ENCODE measurements at regions not wholly inside any gene's neighbourhood (a gene's known extent, or its start where the extent isn't known, plus 50 kb on each side); places are given as distances from the start of the nearest gene placed in this dataset.

DNA sequence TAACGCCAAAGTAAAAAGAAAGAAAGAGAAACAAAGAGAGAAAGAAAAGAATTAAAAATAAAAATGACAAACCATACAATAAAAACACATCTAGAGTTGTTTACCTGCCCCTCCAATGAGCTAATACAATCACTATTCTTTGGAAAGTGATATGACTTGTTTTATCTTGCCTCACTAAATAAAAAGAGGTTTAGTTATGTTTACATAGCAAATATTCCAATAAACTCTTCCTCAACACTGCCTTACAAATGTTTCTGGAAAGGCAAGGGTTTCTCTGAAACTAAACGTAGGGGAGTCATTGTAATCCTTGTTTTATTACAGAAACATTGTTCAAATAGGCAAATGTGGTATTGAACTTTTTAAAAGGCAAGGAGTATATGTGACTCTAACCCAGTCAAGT is 396.2 kb downstream of the EPM2A start:
- TF ChIP-seq CTCF (IDR thresholded peaks at IDR 0.05; ENCODE audit: low read depth, low read length, missing input control), result no peak
- TF ChIP-seq TAF1 (conservative IDR thresholded peaks at IDR 0.05), result no peak
- no peak for TF ChIP-seq HNF4A (conservative IDR thresholded peaks at IDR 0.05)
- no peak for TF ChIP-seq YY1 (IDR thresholded peaks at IDR 0.05)
- TF ChIP-seq, protein P1, sequence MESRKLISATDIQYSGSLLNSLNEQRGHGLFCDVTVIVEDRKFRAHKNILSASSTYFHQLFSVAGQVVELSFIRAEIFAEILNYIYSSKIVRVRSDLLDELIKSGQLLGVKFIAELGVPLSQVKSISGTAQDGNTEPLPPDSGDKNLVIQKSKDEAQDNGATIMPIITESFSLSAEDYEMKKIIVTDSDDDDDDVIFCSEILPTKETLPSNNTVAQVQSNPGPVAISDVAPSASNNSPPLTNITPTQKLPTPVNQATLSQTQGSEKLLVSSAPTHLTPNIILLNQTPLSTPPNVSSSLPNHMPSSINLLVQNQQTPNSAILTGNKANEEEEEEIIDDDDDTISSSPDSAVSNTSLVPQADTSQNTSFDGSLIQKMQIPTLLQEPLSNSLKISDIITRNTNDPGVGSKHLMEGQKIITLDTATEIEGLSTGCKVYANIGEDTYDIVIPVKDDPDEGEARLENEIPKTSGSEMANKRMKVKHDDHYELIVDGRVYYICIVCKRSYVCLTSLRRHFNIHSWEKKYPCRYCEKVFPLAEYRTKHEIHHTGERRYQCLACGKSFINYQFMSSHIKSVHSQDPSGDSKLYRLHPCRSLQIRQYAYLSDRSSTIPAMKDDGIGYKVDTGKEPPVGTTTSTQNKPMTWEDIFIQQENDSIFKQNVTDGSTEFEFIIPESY (IDR thresholded peaks at IDR 0.05), result no peak
- no peak for TF ChIP-seq EGR1 (IDR thresholded peaks at IDR 0.05; ENCODE audit: low read depth in 2 of 2)
- no peak for TF ChIP-seq JUND (IDR thresholded peaks at IDR 0.05)
- TF ChIP-seq HNF4G (IDR thresholded peaks at IDR 0.05), result no peak

Data from liver (tissue), 3 donors.